CD14-positive monocyte (primary cell): ENCODE measurements at regions not wholly inside any gene's neighbourhood (a gene's known extent, or its start where the extent isn't known, plus 50 kb on each side); places are given as distances from the start of the nearest gene placed in this dataset.
"Not testable (repeated sequence)": the region's sequence is repeated elsewhere in the genome, so short reads cannot be mapped to it uniquely, and the experiment has no call there.

Source experiments
- DNase-seq, 3 donors: peaks; one replicate each; pipeline ENCODE4 v3.0.0-alpha.2; 2011 to 2022
- H2AFZ ChIP-seq: 2 replicates; pipeline ENCODE4 v1.6.0; 2012; ENCODE audit warnings: mild to moderate bottlenecking, low read depth, low read length, inconsistent platforms; ENCODE audit not compliant: insufficient read depth, poor library complexity, severe bottlenecking
- H3K27ac ChIP-seq, 2 donors: 1 replicate in 1 of 2; 2 replicates in 1 of 2; pipeline ENCODE4 v1.5.1; 2012 to 2013; ENCODE audit warnings: low read length in 2 of 2, control low read depth in 1 of 2, inconsistent platforms in 1 of 2, low read depth in 1 of 2, mild to moderate bottlenecking in 1 of 2
- H3K27me3 ChIP-seq, 2 donors: one replicate each; pipeline versions ENCODE4 v1.6.0 to v1.6.1; 2011 to 2013; ENCODE audit warnings: low read length in 2 of 2; ENCODE audit not compliant: control insufficient read depth in 2 of 2, insufficient read depth in 2 of 2
- H3K36me3 ChIP-seq, 2 donors: replicated peaks in 1 of 2; 1 replicate in 1 of 2; 2 replicates in 1 of 2; pipeline versions ENCODE4 v1.5.1 to v1.6.1; 2012 to 2013; ENCODE audit warnings: low read length in 2 of 2, control low read depth in 1 of 2, inconsistent platforms in 1 of 2, mild to moderate bottlenecking in 1 of 2; ENCODE audit not compliant: insufficient read depth in 2 of 2, control insufficient read depth in 1 of 2
- H3K4me1 ChIP-seq, 2 donors: 1 replicate in 1 of 2; 2 replicates in 1 of 2; pipeline versions ENCODE4 v1.5.1 to v1.6.1; 2012 to 2013; ENCODE audit warnings: low read length in 2 of 2, control low read depth in 1 of 2, inconsistent platforms in 1 of 2, mild to moderate bottlenecking in 1 of 2, moderate library complexity in 1 of 2; ENCODE audit not compliant: insufficient read depth in 2 of 2, control insufficient read depth in 1 of 2
- H3K4me2 ChIP-seq: replicated peaks from 2 replicates; pipeline ENCODE3; 2012; ENCODE audit warnings: low read length, moderate library complexity, mild to moderate bottlenecking; ENCODE audit not compliant: poor library complexity, severe bottlenecking; ENCODE audit errors: extremely low read depth
- H3K4me3 ChIP-seq, 3 experiments: fragments of 200-600 bp in 1 of 3; sonication (generic) in 1 of 3; replicated peaks in 1 of 3; 1 replicate in 2 of 3; 2 replicates in 1 of 3; pipeline ENCODE4 v1.5.1; 2011 to 2013; ENCODE audit warnings: low read length in 3 of 3, mild to moderate bottlenecking in 3 of 3, control low read depth in 2 of 3, low read depth in 2 of 3, inconsistent platforms in 1 of 3, moderate library complexity in 1 of 3
- H3K79me2 ChIP-seq: 2 replicates; pipeline ENCODE4 v1.6.0; 2012; ENCODE audit warnings: mild to moderate bottlenecking, control low read depth, inconsistent platforms, low read length, moderate library complexity; ENCODE audit not compliant: insufficient read depth
- H3K9ac ChIP-seq: 2 replicates; pipeline ENCODE4 v1.6.0; 2017; ENCODE audit warnings: low read length, mild to moderate bottlenecking; ENCODE audit not compliant: insufficient read depth, poor library complexity, severe bottlenecking
- H3K9me3 ChIP-seq, 2 donors: replicated peaks in 1 of 2; 1 replicate in 1 of 2; 2 replicates in 1 of 2; pipeline versions ENCODE4 v1.5.1 to v1.6.1; 2012 to 2013; ENCODE audit warnings: low read length in 2 of 2, control low read depth in 1 of 2; ENCODE audit not compliant: control insufficient read depth in 1 of 2, insufficient read depth in 1 of 2
- H4K20me1 ChIP-seq: 2 replicates; pipeline ENCODE4 v1.6.0; 2012; ENCODE audit warnings: mild to moderate bottlenecking, low read length, control low read depth, moderate library complexity; ENCODE audit not compliant: insufficient read depth
- H3K27ac Mint-ChIP-seq, 7 donors: one replicate each; pipeline ENCODE4 v1.8.0; 2020; ENCODE audit warnings: mild to moderate bottlenecking in 7 of 7, mixed read lengths in 7 of 7, moderate library complexity in 6 of 7, inconsistent platforms in 2 of 7
- H3K27me3 Mint-ChIP-seq, 3 donors: one replicate each; pipeline ENCODE4 v1.8.0; 2021 to 2022; ENCODE audit warnings: low read depth in 3 of 3, mild to moderate bottlenecking in 3 of 3, mixed read lengths in 3 of 3, moderate library complexity in 3 of 3, inconsistent platforms in 1 of 3
- H3K36me3 Mint-ChIP-seq, 2 donors: one replicate each; pipeline ENCODE4 v1.8.0; 2020; ENCODE audit warnings: mixed read lengths in 2 of 2, inconsistent platforms in 1 of 2, mild to moderate bottlenecking in 1 of 2
- H3K4me1 Mint-ChIP-seq: one replicate; pipeline ENCODE4 v1.8.0; 2020; ENCODE audit warnings: mild to moderate bottlenecking, mixed read lengths
- H3K4me3 Mint-ChIP-seq, 2 donors: one replicate each; pipeline ENCODE4 v1.8.0; 2020; ENCODE audit warnings: mild to moderate bottlenecking in 2 of 2, mixed read lengths in 2 of 2, moderate library complexity in 1 of 2
- H3K9me3 Mint-ChIP-seq, 7 donors: one replicate each; pipeline ENCODE4 v1.8.0; 2020 to 2022; ENCODE audit warnings: mixed read lengths in 7 of 7, mild to moderate bottlenecking in 6 of 7, moderate library complexity in 6 of 7, inconsistent platforms in 2 of 7
- WGBS: methylation state at CpG from one replicate; pipeline ENCODE4 v1.1.5; 2013; ENCODE audit warnings: missing lambda C conversion rate; ENCODE audit not compliant: insufficient coverage; 5-methylcytosine and 5-hydroxymethylcytosine counted together
- intact Hi-C, 2 donors: fragments of 100-400 bp; cut with micrococcal nuclease; formaldehyde crosslinking; loops; one replicate each; pipeline versions ENCODE4 v1.15.0 to v1.15.1; 2023

GRCh38 chr22:12402531-12402930, 3125.5 kb upstream of the OR11H1 start:
- H3K27me3 Mint-ChIP-seq, H3K36me3 ChIP-seq, H3K4me1 ChIP-seq, H3K27ac ChIP-seq, H3K27ac Mint-ChIP-seq, H2AFZ ChIP-seq, H3K4me3 ChIP-seq, H3K79me2 ChIP-seq, H3K4me1 Mint-ChIP-seq, H3K27me3 ChIP-seq, H3K4me3 Mint-ChIP-seq, DNase-seq, H3K36me3 Mint-ChIP-seq, H3K9ac ChIP-seq, intact Hi-C loops, H4K20me1 ChIP-seq, H3K4me2 ChIP-seq: not testable (repeated sequence)
- H3K9me3 ChIP-seq = peaks cover 0 to 46% of the 10 kb centered on the region in 2 donors
- 80% methylated on average over 1 of the region's 4 CpGs for WGBS
- H3K9me3 Mint-ChIP-seq = peaks cover 0 to 28% (median 10%) of the 10 kb centered on the region in 7 donors

- intact Hi-C loops, H3K36me3 ChIP-seq, H3K4me3 ChIP-seq, H3K9ac ChIP-seq, H2AFZ ChIP-seq, DNase-seq, H3K27ac ChIP-seq, H3K27me3 Mint-ChIP-seq, H3K4me3 Mint-ChIP-seq, H3K27me3 ChIP-seq, H3K4me1 Mint-ChIP-seq, H3K79me2 ChIP-seq, H4K20me1 ChIP-seq, H3K4me1 ChIP-seq, H3K36me3 Mint-ChIP-seq, H3K27ac Mint-ChIP-seq, H3K4me2 ChIP-seq: not testable (repeated sequence)
- WGBS = no CpG with 5 or more reads among the region's 3 CpGs
- peaks cover 3 to 29% (median 9%) of the 10 kb centered on the region in 7 donors for H3K9me3 Mint-ChIP-seq
- H3K9me3 ChIP-seq = peaks cover 0 to 32% of the 10 kb centered on the region in 2 donors
Observed at GRCh38 chr22:12435890-12436289, 3092.1 kb upstream of the OR11H1 start.
